Body of pancreas (tissue), 4 donors: ENCODE measurements at regions not wholly inside any gene's neighbourhood (a gene's known extent, or its start where the extent isn't known, plus 50 kb on each side); places are given as distances from the start of the nearest gene placed in this dataset.

Experiments used
- POLR2A ChIP-seq, 3 donors: fragments of 450-650 bp; IDR thresholded peaks; one replicate each; pipeline ENCODE4 v1.6.1; 2016; ENCODE audit warnings: antibody characterized with exemption in 3 of 3, mild to moderate bottlenecking in 2 of 3
- TF ChIP-seq, protein P1 (sequence below), 7 experiments: fragments of 450-650 bp in 4 of 7; fragments of 200-600 bp in 3 of 7; sonication (generic) in 3 of 7; IDR thresholded peaks; one replicate each; pipeline ENCODE4 v1.5.1; 2016 to 2019; ENCODE audit warnings: antibody characterized with exemption in 7 of 7

- TF ChIP-seq, protein P1, sequence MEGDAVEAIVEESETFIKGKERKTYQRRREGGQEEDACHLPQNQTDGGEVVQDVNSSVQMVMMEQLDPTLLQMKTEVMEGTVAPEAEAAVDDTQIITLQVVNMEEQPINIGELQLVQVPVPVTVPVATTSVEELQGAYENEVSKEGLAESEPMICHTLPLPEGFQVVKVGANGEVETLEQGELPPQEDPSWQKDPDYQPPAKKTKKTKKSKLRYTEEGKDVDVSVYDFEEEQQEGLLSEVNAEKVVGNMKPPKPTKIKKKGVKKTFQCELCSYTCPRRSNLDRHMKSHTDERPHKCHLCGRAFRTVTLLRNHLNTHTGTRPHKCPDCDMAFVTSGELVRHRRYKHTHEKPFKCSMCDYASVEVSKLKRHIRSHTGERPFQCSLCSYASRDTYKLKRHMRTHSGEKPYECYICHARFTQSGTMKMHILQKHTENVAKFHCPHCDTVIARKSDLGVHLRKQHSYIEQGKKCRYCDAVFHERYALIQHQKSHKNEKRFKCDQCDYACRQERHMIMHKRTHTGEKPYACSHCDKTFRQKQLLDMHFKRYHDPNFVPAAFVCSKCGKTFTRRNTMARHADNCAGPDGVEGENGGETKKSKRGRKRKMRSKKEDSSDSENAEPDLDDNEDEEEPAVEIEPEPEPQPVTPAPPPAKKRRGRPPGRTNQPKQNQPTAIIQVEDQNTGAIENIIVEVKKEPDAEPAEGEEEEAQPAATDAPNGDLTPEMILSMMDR (IDR thresholded peaks at IDR 0.05): no peak
- TF ChIP-seq POLR2A (IDR thresholded peaks at IDR 0.05): no peak
Observed at GRCh38 chr22:41036924-41037323, 55.5 kb upstream of the EP300 start.
